HG02588 (cell line): ENCODE measurements at regions not wholly inside any gene's neighbourhood (a gene's known extent, or its start where the extent isn't known, plus 50 kb on each side); places are given as distances from the start of the nearest gene placed in this dataset.

ENCODE experiments used
- ATAC-seq: cut with Tn5 transposase; IDR thresholded peaks from one replicate; pipeline ENCODE4 v1.9.1; 2021; ENCODE audit warnings: mild to moderate bottlenecking, moderate library complexity; ENCODE audit not compliant: unreplicated experiment

DNA sequence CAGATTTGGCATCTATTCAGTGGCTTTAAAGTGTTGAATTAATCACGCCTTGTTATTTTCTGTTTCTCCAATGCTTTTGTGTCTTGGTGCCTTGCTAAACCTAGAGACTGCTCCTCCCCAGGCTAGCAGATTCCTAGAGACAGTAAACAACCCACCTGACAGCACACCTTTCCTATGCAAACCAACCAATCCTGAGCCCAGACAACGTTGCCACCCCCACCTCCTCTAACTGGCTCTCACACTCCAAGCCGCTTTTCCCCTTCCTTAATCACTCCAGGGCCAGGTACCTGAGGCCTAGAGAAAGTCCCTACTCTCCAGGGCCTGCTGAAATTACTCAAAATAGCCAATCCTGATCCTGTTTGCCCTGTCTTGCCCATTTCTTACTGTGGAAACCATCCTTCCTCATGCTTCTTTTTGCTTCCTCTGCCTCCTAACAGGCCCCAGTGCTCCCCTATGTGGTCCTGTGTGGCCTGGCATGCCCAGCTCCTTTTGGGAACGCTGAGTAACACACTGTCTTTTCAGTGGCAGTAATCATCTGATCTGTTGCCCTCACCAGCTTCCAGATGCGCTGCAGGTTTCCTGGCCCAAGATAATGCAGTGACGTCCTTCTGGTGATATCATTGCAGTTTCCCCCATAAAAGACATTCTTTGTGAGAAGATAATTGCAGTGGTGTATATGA lies 53.4 kb downstream of the GAS1 start:
- no peak for ATAC-seq

DNA sequence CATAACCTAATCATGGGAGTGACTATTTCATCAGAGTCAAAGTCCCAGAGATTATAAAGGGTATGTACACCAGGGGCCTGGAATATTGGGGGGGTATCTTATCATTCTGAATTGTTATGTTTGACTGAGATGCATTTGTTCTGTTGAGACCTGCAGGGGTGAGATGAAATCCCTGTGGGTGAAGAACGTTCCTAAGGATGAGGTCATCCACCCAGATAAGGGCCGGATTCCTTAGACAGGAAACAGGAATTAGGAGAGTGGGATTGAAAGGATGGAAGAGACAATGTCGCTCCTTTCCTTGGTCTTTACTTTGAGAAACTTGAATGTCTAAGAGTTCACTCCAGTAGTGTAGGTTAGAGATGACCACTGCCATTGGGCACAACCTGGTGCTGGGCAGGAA lies 54.7 kb downstream of the GAS1 start:
- ATAC-seq: no peak

DNA sequence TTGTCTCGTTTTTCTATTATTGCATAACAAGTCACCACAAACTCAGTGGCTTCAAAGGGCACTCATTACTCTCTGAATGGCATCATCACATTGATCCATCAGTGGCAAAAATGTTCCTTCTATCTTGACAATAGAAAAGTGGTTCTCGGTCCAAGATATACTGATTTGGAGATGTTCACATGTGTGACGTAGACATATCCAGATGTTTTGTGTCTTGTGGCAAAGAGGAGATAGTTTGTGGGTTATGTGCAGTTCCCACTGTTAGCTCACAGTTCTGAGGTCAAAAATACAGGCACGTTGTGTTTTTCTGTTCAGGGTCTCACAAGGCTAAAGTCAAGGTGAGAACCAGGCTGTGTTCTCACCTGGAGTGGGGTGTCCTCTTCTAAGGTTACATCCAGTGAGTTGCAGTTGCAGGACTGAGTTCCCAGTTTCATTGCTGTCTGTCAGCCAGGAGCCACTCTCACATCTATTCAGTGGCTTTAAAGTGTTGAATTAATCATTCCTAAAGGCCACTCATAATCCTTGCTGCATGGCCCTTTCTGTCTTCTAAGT lies 55.3 kb downstream of the GAS1 start:
- ATAC-seq: no peak

DNA sequence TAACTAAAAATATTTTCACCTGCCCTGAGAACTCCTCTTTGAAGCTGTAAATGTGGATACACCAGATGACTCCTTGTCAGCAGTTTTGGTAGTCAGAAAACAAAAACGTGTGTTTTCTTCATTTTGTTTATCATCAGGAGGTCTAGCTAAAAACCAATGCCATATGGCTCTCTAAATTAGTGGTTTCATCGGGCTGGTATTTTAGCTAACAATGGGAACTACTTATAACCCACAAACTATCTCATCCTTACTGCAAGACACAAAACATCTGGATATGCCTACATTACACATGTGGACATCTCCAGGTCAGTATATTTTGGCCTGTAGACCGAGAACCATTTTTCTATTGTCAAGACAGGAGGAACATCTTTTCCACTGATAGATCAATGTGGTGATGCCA lies 56.2 kb downstream of the GAS1 start:
- no peak for ATAC-seq

DNA sequence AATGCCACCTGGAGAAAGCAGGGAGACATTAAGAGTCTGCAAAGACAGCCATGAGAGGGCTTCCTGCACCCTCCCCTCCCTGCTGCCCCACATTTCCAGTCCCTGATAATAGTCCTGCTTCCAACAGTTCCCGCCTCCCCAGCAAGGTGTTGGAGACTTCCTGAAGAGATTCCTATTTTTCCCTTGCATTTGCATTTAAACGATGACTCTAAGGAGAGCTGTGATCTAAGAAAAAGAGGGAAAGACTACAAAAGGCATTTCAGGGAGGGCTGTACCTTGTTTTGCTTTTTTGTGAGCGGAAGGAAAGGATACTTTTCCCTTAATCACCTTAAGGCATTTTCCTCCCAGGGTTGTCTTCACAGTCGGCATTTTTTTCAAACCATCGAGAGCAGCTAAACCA lies 62.1 kb downstream of the GAS1 start:
- no peak for ATAC-seq

DNA sequence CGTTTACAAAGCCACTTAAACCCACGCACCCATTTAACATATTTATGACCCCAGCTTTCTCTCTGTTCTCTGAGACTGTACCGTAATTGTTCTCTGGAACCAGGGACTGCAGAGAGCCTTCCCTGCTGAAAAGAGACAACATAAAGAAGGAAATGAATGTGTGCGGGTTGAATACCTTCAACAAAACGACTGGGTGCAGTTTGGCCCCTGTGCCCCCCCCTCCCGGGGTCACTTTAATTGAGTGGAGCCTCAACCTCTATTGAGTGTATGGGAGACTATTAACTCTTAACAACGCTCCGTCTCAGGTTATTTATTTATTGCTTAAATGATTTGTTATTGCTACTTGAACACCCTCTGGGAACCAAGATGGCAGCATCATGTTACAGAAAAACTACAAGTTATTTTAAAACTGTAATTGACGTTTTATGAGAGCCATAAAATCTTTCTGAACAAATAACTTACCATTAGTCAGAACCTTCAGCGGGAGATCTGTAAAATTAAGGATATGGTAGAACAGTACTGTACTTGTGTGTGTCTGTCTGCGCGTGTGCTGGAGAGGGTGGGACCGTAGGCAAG lies 70.6 kb downstream of the GAS1 start:
- no peak for ATAC-seq

DNA sequence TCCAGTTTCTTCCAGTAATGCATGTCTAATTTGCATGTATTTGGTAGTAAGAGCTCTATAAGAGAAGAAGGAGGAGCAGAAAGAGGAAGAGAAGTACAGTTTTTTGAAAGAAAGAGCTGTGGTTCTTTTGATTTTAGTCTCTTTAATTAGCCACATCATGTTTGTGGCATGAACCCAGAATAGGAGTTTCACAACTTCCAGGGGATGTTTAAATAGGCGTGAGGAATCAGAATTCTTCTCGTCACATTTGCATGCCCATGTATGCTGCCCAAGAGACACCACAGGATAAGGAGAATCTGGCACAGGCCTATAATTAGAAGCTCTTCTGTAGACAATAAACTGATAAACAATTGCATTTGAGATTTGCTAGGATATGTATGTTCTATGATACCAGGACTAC lies 78.7 kb downstream of the GAS1 start:
- no peak for ATAC-seq

DNA sequence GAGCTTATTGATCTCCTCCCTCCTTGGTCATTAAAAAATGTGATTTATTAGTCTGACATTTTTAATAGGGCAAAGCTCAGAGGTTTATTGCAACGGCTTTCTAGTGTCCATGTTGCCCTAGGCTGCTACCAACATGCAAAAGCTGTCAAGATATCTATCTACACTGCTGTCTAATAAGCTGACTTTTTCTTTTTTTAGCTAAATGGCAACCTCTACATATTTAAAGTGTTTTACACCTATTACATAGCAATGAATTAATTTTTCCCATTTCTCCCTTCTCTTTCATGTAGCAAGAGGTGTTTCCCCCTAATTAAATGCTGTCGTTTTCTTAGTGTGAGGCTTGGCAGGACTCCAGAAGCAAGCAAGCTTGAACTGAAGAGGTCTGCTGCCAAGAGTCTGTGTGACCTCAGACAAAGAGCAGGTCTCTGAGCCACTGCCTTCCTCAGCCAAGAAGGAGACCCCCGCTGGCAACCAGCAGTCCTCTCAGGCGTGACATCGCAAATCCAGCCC lies 79.4 kb downstream of the GAS1 start:
- ATAC-seq: no peak

DNA sequence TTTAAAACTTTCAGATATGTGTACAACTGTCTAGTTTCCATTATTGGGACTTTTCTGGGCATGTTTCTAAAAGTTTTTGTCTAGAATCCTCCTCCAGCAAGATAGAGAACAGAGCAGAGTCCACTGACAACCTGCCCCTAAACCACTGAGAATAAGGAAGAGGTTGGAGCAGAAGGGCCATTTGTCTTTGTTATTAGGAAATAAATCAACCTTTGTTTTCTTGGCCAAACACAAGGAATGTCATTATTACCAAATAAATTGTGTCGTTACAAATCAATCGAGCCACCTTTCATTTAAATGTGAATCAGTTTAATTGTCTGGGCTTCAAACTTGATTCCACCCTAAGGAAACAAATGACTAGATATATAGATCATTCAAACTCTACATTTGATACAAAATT lies 81.4 kb downstream of the GAS1 start:
- ATAC-seq: no peak

DNA sequence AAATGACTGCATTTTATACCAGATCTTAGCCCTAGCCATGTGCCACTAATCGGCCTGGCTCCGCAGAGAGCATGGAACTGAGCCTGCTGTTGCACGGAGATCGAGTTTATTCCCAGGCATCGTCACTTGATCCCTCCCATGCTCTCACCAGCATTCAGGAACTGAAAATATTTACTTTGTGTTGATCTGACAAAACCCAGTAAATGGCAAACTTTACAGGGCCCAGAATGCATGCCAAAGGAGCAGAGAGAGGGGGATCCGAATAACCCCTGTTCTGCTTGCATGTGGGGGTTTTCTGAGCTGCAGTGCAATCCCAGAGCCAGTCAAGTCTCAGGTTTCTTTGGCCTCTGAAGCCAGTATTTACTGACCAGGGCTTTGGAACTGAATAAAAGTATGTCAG lies 87.3 kb downstream of the GAS1 start:
- no peak for ATAC-seq

DNA sequence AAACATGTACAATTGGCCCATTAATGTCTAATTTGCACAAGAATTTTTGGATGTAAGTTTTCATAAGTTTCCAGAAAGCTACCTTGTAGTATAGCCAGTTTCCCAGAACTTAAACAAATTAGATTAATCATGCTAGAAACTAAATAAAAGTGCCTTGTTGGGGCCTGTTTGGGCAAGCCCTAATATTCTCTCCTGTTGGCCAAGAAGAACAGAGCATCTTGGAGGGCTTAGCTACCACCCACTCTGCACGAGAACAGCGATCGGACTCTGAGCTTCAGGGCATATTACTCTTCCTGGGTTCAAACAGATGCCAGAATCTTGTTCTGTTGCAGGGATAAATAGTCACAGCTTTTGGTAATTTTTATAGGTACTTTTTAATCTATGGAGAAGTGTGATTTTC lies 88.2 kb downstream of the GAS1 start:
- ATAC-seq: no peak

DNA sequence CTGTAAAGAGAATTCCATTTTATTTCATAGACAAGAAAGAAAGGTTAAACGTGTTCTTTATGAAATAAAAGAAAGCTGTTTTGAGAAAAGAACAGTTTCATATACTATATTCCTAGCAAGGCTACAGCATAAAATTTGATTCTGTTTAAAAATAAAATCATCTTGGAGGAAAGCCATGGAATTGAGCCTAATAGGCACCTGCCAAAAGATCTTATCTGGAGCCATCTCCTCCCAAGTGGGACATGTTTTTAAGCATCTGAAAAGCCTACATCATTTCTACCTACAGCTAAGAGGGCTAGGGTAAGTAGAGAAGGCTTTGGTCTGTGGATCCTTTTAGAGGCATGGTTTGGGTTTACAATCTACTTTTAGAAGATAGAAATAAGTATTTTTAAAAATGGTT lies 89.3 kb downstream of the GAS1 start:
- ATAC-seq: no peak

DNA sequence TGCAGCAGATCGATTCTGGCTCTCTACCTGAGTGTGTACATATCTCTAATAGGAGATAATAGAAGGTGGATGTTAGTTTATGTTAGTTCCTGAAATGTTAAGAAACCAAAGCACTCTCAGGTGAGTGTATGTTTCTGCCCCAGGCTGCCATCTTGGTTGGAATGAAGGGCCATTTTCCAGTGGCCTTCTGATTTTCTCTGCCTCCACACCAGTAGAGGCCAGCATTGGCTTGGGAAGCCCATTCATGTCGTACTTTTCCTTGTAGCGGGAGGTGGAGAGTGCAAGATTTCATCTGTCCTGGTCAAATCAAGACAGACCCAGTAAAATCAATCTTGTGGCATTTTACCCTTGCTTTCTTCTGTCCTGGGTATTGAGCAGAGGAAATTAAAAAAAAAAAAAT lies 91.0 kb downstream of the GAS1 start:
- no peak for ATAC-seq

DNA sequence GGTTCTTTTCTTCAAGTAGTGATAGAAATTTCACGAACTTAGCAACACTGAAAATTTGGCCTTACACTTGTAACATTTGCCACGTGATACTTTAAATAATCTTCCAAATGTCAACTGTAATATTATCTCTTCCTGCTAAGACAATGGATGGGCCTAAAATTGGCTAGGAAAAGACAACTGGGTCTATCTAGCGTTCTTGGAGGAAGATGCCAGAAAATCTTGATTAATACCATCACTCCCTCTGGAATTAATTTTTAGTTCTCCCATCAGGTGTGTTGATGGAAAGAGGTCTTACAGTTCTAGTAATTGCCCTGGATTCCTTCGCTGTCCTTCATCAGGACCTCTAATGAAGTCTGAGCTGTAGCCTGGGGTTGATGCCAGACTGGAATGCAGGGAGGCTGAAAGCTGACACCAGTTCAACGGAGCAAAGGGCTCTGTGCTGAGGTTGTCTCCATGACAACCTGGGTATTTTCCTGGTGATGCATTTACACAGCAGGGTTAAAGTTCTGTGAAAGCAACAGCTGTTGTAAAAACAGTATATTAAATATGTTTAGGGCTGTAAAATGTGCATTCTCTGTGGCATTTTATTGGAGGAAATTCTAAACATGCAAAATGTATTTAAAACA lies 92.3 kb downstream of the GAS1 start:
- no peak for ATAC-seq

DNA sequence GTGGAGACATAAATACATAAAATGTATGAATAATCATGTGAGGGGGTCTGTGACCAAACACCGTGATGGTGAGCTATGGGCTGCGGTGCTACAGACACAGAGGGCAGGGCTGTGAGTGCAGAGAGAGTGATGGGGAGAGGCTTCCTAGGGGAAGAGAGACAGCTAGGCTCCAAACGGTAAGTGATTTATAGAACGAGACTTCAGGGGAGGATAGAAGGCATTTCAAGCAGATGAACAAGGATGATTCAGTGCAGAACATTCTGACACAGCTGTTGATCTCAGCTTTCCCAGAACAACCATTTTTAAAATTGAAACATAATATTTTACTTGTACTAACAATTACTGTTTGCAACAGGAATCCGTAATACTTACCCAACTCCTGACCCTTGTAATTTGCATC lies 100.7 kb downstream of the GAS1 start:
- no peak for ATAC-seq

DNA sequence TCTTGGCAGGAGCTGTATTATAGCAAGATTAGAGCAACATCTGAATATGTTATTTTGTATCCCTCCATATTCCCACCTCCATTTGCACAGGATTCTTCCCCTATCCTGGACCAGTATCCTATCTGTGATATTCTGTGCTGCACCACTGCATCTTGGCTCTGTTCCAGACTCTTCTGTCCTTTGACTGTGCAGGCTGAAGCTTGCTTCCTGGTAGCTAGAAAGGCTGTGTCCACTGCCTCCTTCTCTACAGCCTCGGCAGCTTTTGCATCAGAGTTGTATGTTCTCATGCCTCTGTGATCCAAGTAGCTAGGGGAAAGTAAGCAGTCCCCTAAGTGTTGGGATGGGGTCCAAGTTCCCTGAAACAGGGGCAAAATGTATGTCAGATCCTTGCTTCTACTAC lies 104.1 kb downstream of the GAS1 start:
- no peak for ATAC-seq

DNA sequence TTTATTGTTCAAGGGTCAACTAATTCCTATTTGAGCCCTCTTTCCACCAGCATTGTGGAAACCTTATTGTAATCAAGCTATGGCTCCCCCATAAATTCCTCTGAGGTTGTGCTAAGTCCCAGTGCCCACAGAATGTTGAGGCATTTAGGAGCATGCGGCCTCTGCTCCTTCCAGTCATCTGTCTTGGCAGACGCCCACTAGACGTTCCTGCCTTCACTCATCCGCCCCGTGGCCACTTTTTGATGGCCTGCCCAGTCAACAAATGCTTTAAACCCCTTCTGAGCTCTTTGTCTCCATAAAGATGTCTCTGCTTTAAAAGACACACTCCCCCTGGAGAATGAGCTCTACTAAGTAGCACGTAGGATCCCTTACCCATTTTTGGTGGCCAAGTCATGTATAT lies 104.7 kb downstream of the GAS1 start:
- ATAC-seq: no peak

DNA sequence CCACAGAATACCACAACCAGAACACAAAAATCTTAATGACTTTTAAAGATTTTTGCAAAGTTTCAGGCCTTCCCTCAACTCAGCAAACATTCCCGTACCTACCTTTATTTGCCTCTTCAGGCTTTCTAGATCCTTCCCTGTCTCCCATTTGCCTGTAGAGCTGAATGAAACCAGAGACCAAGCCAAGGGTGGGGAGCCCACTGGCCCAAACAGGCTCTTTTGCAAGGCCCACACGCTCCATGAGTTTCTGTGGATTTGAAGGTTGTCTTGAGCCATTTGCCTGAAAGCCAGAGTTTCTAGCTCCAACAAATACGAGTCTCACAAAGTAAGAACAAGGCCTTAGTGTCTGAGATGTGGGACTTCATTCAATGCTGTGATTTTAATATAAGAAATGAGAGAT lies 107.8 kb downstream of the GAS1 start:
- ATAC-seq: no peak

DNA sequence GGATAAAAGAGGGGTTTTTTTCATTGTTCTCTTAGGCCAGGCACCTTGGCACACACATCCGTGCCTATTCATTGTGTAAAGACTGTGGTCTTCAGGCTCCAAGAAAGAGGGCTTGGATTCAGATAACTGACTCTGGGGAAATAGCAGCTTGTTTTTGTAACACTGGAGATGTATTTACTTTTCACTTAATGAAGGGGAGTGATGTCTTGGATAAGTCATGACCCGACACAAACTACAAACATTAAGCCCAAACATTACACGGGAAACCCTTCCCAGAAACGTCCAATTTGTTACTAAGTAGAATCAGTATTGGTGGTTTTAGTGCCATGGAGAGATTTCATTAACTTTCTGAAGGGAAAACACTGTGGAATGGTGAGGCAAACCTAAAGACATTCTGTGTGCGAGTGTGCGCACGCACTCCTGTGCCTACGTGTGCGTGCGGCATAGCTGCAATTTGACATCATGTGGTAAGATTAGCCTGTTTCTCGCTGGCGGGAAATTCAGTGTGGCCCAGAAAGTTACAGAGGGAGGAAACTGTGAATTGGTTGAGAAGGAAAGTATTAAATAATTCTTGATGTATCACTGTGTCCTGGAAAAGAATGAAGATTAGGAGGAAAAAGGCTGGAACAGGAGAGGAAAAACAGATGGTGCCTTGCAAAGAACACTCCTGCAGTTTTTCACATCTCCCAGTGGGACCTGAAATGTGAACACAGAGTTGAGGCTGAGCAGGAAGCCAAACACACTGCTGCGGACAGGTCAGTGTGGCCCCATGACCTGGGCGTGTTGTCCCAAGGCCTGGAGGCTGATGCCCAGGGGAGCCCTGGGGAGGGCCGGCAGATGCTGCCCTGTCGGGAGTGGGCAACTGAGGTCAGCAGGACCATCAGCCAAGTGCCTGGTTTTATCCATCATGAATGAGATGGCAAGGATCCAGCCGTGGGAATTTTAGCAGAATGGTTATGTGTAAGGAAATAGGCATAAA lies 108.5 kb downstream of the GAS1 start:
- ATAC-seq: no peak

DNA sequence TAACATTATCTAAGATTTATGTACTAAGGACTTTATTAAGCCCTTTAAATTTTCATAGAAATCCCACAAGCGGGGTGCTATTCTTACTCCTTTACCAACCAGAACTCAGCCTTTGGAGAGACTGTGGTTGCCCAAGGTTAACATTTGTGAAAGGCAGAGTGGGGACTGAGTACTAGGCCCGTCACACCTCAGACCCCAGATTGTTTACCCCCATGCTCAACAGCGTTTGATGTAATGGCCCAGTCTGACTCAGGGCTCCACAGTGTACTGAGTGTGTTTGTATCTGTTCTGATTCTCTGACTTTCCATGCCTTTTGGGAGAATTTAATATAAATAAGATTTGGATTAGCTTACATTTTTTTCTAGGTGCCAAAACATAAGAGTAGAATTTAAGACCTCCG lies 110.0 kb downstream of the GAS1 start:
- no peak for ATAC-seq

DNA sequence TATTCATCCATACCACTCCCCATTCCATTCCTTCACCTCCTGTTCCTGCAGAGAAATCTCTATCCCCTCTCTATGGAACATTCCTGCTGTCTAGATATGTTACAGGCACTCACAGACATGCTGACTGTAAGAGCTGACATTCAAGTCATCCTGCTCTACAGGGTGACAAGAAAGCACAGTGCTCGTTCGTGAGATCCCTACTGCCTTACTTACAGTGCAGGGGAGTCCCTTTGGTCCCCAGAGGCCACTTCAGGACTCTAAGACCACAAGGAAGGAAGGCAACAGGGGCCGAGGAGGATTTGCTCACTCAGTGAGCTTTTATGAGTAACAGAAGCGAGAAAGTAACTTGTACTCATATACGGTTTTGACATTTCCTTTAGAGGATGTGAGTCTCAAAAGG lies 110.5 kb downstream of the GAS1 start:
- ATAC-seq: peak; percentile 94
